Mucosa of gallbladder (tissue), 1 donor: ENCODE measurements at regions not wholly inside any gene's neighbourhood (a gene's known extent, or its start where the extent isn't known, plus 50 kb on each side); places are given as distances from the start of the nearest gene placed in this dataset.
"Not testable (repeated sequence)": the region's sequence is repeated elsewhere in the genome, so short reads cannot be mapped to it uniquely, and the experiment has no call there.

Source experiments
- DNase-seq: peaks from one replicate; pipeline ENCODE4 v3.0.0-alpha.2; 2020; ENCODE audit warnings: low spot score
- donor health status: DM: no; HTN: no; CAD: no.

DNA sequence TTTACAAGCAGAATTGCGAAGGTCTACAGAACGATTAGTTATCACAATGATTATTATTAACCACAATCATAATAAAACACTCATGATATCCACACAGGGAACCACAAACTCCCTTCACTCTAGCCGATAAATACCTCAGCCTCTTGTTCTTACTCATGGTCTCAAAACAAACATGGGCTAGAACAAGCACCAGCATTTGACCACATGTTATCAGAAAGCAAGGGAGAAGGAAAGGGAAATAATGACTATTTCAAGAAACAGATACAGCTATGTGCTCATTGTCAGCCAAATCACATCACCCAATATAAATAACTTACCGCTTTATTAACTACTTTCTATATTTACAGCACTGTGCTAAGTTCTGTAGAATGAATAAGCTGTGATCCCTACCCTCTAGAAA lies 663.2 kb upstream of the HTR2C start:
- DNase-seq = no peak

DNA sequence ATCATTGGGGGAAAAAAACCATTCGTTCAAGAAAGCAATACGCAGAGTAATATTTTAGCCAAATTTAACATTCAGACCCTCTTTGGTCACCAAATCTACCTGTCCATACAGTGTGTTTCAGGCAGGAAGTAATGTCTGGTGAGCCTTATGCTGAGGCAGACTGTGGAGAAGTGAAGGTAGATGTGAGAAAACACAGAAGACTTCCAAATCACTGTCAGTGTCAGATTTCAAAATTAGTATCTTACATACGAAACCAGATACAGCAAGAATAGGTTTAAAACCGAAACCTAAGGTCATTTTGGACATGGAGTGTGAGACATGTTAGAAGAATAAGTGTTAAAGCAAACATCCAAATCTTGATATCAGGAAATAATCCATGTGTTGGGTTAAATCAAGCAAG lies 664.5 kb upstream of the HTR2C start:
- DNase-seq = no peak

DNA sequence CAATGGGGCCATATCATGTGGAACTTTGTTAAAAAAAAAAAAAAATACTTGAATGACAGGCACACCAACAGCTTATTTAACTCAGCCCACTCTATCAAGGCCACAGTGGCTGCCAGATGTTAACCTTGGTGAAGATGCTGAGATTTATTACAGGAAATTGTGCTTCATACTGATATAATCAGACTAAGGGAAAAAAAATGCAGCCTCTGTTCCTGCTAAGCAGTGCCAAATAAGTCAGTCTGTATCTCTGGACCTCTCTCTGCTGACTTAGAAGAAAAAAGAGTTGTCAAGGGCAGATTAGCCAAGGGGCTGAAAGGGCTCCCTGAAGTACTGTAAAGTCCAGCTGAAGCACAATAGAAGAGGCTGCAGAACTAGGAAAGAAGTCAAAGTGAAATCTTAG lies 677.7 kb upstream of the HTR2C start:
- no peak for DNase-seq

DNA sequence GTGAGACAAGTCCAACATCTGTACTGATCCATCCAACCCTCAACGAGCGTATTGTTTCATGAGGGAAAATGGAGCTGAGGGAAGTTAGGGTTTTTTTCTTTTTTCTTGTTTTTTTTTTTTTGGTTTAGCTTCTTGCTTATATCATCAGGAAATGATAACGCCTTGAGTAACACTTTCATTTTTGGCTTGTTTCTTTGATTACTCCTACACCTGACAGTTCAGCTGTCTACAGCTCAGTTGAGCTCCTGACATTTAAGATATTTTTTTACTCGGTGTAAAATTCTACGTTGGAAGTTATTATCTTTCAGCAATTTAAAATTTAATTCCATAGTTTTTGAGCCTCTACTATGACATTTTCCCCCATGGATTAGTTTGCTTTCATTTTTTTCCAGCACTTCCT lies 691.0 kb upstream of the HTR2C start:
- DNase-seq = no peak

DNA sequence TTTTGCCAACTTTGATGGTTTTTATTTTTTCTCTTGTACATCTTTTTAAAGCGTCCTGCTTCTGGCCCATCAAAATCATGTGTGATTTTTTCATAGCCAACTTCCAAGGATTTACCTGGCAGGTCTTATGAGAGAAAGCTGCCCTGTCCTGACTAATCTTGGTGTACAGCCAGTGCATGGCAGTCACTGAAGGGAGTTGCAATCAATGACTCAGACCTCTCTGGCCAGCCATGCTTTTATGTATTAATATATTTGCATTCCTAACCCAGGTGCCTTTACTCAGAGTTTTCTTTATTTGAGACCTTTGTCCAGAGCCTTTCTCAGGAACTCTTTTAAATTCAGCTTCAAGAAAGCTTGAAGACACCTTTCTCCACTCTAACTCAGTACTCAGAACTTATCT lies 691.5 kb upstream of the HTR2C start:
- DNase-seq = no peak

DNA sequence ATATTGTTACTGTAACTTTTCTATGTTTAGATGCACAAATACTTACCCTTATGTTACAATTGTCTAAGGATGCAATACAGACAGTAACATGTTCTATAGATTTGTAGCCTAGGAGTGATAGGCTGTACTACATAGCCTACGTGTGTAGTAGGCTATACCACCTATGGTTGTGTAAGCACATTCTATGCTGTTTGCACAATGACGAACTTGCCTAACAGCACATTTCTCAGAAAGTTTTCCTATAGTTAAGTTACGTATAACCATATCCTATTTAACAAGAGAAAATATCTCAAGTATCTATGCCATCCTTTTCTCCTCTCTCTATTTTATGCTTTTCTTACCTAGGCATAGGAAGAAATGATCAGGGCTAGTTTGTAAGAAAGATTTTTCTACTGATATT lies 710.8 kb upstream of the HTR2C start:
- no peak for DNase-seq

DNA sequence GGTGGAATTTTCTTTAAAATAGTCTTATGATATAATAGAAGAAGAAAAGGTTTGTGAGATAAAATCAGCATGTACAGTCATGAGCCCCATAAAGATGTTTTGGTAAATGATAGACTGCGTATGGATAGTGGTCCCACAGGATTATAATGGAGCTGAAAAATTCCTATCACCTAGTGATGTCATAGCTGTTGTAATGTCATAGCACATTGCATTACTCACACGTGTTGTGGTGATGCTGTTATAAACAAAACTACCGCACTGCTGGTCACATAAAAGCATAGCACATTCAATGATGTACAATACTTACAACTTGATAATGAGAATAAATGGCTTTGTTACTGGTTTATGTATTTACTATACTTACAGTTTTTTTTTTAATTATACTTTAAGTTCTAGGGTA lies 715.2 kb upstream of the HTR2C start:
- no peak for DNase-seq

DNA sequence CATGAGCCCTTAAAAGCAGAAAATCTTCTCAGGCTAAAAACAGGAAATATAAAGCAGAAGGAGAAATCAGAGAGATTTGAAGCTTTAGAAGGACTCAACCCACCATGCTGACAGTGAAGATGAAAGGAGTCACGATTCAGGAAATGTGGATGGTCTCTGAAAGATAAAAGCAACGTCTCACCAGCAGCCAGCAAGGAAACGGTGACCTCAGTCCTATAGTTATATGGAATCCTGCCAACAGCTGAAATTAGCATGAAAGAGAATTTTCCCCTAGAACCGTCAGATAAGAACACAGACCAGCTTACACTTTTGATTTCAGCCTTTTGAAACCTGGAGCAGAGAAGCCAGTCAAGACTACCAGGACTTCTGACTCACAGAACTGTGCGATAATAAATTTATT lies 715.7 kb upstream of the HTR2C start:
- DNase-seq = no peak

DNA sequence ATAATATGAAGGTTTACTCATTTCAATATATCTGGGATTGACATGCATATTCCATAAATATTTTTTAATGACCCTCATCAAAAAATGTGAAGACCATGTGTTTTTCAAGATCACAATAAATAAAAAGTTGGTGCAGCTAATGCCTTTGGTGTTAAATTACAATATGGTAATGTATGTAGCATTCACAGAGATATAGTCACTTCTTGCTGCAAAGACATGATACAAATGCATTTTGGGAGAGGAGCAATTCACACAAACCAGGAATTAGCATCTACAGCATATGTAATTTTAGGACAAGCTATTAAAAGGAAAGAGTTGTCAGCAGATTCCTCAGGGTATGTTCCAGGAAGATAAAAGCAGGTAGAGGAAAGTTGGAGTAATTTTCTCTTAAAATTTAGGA lies 734.5 kb upstream of the HTR2C start:
- no peak for DNase-seq

DNA sequence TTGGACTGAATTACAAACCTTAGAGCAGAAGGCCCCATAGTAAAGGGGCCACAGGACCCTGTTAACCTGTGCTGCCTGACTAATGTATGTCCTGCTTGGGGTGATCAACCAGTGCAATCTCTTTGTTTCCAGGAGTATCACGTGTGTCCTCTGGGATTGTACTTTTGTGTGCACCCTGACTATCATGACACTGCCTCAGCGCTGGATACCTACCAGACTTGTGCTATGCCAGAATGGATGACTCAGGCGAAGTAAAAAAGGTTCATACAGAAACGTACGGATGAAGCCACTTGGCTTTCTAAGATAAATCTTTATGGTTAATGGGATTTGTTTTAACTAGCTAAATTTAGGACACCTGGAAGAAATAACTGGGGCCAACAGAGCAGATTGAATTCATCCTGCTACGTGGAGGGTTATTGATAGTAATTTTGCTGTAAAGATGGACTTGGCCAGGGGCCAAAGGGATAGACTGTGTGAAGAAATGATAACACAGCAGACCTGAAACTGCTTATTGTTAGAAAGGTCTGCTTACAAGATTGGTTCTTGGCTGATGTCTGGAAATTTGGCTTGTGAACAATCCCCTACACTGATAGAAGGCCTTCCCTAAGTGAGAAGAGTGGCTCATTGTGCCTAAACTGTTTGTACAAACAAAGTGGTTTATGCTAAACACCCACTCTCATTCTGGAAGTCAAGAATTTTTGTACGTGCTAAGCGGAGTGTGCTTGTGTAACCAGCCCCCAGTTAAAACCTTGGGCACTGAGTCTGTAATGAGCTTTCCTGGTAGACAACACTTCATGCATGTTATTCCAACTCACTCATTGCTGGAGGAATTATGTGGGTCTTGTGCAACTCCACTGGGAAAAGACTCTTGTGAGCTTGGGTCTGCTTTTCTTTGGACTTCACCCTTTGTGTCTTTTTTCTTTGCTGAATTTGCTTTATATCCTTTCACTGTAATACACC lies 750.5 kb upstream of the HTR2C start:
- DNase-seq = no peak

DNA sequence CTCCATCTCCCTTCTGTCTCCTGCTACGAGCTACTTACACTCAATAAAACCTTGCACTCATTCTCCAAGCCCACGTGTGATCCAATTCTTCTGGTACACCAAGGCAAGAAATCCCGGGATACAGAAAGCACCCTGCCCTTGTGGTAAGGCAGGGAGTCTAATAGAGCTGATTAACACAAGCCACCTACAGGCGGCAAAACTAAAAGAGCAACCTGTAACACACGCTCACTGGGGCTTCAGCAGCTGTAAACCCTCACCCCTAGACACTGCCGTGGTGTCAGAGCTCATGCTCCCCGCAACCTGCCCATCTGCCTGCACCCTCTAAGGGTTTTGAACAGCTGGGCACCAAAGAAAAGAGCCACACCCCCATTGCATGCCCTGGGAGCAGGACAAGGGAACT lies 755.4 kb upstream of the HTR2C start:
- DNase-seq = no peak

DNA sequence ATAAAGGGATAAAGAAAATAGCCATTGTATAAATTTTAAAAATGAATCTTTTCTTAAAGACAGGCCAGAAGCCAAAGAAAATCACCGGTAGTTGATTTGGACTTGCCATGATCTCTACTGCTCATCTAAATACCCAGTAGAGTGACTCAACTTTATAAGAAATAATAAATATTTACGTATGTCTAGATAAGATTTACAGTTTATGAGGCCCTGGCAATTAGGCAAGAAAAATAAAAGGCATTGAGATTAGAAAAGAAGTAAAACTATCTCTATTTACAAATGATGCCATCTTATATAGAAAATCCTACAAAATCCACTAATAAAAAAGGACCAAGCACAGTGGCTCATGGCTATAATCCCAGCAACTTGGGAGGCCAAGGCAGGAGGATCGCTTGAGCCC lies 765.5 kb upstream of the HTR2C start:
- no peak for DNase-seq

DNA sequence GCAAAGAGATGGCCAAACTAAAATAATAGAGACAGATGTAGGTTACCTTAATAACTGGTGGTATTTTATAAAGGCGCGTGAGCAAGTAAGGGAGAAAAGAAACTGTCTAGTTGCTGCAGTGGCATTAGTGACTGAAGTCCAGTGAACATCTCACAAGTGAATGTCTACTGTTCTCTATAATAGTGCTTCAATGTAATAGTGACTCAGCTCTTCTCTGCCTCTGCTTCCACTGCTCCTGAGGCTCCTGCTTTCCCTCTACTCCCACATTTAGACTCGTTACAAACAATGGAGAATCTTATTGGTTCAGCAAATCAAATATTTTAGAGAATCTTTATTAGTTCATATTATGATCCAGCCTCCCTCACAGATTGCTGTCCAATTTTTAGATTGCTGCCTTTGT lies 779.1 kb upstream of the HTR2C start:
- DNase-seq = no peak

DNA sequence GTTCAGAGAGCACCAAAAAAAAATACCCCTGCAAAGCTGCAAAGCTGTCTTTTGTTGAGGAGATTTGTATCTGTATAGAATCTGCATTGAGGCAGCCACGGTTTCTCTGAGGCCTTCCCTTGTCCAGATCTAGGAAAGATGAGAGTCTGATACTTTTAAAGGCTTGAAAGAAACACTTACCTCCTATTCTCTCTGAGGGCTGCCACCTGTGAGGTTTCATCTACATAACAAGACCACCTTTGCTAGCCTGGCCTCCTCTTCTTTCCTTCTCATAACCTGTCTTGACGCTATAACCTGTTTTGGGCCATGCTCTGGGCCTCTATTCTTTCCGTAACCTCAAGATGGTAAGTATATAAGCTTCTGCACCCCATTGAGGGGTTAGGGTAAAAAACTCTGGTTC lies 779.6 kb upstream of the HTR2C start:
- no peak for DNase-seq

DNA sequence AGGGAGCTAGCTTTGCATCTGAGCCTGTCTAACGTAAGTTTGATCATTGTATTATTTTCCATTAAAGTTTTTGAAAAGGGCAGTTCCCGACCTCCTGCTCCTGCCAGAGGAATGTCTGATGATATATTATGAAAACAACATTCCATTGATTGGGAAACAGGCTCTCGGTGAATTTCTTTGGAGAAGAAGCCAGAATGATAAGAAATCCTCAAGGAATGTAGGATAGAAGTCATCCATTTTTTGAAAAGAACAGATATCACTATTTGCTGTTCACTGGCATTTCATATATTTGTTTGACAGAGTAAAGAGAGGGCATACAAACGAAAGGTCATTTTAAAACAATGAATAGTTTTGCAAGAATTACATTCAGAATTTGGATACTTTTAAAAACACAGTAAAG lies 781.0 kb upstream of the HTR2C start:
- DNase-seq = no peak

DNA sequence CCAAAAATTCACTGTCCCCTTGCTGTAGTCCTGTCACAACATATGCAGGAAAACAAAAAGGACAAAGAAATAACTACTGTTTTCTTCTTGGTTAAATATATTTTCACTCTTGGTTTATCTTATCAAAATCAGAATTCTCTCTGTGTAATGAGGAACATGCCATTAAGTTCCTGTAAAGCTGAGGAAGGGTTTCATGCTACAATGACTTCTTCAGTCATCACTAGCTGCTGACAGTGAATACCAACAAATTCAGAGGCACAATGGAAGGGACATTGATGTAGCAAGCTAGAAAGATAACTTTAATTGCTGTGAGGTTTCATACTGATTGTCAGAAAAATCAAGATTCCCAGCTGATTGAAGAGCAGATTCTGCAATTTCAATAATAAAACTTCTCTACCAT lies 782.9 kb upstream of the HTR2C start:
- DNase-seq = no peak

DNA sequence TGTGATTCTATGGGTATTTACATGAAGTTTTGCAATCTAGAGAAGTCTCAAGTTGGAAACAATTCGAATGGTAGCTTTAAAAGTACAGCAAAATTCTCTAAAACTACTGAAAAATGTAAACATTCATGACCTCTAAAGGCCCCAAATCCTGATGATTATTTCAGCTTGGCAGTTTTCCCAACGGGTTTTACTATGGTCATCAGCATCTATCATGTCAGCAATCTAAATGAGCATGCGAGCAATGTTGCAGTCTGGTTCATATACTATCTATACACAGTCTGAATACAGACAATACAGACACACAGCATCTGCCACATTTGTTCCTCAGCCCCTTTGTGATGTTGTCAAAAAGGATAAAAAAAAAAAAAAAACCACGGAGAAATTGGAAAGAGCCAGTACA lies 790.3 kb upstream of the HTR2C start:
- DNase-seq = no peak

DNA sequence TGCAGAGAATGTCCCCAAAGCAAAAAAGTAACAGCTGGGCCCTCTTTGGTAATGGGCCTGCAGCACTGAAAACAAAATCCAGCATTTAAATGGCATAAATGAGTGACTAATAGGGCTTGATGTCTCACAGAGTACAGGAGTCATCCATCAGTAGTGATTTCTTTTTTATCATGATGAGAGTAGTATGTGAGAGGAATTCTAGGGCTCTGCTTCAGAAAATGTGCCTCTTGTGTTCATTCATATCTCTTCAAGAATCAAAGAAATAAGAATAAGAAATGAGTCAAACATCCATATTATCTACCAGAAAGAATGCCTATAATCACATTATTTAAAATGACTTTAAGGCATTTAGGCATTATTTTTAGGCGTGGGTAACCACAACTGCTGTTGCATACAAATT lies 792.9 kb upstream of the HTR2C start:
- no peak for DNase-seq

DNA sequence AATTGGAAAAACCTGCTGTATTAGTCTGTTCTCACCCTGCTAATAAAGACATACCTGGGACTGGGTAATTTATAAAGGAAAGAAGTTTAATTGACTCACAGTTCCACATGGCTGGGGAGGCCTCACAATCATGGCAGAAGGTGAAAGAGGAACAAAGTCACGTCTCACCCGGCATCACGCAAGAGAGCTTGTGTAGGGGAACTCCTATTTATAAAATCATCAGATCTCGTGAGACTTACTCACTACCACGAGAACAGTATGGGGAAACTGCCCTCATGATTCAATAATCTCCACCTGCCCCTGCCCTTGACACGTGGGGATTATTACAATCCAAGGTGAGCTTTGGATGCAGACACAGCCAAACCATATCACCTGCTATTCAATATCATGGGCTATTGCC lies 799.1 kb upstream of the HTR2C start:
- DNase-seq = not testable (repeated sequence)

DNA sequence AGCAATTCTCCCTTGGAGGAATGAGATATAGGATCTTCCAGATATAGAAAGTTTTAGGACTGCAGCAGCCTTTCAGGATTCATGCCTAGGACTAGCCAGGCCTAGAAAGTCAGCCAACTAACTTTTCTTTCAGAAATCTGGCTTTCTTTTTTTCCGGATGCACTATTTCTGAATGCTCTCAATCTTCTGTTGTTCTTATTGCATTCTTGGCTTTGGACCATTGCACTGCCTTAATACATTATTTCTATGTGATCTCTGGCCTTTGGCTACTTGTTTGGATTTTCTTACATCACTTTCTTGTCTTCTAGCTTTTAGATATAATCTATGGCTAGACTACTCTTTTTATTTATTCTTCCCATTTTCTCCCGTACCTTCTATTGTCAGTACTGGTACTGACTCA lies 813.1 kb upstream of the HTR2C start:
- no peak for DNase-seq

DNA sequence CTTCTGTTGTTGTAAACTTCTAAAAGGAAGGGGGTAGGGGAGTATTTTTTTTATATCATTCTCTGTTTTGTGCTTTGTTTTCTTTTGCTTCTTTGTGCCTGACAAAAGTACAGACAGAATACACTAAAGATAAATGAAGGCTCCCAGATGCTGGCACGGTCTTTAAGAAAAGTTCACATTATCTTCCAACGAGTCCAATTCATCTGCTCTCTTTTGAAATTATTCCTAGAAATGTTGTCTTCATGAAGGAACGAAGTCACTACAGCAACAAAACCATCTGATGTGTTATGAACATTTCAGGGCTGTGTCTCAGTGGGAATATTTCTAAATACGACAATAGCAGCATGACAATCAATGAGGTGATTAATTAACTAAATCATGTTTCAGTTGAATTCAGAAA lies 813.8 kb upstream of the HTR2C start:
- DNase-seq = no peak

DNA sequence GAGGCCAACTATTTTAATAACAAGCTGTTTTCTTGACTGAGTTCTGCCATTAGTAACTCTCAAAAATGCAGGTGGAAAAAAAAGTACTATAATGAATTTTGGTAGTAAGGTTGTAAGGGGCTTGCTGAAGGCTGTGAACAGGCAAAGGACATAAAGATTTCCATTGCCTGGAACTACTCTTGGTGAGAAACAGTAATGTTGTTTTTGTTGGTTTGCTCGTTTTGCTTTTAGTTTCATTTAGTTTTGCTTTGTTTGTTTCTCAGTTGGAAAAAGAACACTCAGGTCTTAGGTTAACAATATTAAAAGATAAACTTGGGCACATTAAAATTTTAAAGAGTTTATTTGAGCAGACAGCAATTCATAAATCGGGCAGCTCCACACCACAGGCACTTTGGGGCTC lies 824.5 kb upstream of the HTR2C start:
- no peak for DNase-seq

DNA sequence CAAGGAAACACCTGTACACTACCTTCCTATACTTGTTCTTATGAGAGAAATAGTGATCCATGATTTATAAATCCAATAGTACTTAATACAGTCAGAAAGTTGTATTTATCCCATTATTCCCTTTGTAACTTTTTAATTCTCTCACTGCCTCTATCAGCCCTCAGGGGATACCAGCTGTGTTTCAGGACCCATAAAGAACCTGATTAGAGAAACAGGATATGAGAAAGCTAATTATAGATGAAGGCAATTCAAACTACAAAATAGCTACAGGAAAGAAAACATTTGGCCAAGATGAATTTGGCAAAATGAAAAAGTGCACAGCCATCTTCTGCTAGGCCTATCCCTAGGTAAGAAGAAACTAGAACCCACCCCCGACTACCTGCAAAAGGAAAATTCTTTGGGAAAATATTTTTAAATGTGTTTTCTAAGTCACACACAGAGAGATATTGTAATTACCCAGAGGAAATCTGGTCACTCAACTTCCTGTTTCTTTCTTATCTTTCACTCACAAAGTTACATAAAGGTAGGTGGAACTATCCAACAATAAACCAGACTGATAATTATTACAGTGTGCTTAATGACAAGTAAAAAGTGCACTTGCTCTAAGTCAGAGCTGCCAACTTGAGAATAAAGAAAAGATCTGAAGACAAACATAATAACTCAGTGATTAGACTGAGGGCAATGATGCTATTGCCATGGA lies 836.5 kb upstream of the HTR2C start:
- DNase-seq = no peak
